ENCODE measurements at regions not wholly inside any gene's neighbourhood (a gene's known extent, or its start where the extent isn't known, plus 50 kb on each side); places are given as distances from the start of the nearest gene placed in this dataset.

- Mint-ChIP-seq H3K9me3 (no peaks in the 10 kb centered on the region), H3K4me3 (no peak overlapping the region), H3K4me1 (ENCODE audit: low read depth) (peaks cover 23% of the 10 kb centered on the region), H3K36me3 (ENCODE audit: low read depth) (no peaks in the 10 kb centered on the region), H3K27ac (no peak overlapping the region), H3K27me3 (ENCODE audit: insufficient read depth) (peaks cover 3% of the 10 kb centered on the region)
- TF ChIP-seq CTCF (IDR thresholded peaks at IDR 0.05): no peak
- DNase-seq: no peak
Observed at GRCh38 chr16:66083171-66083570, 283.3 kb upstream of the CDH5 start.

- no peak overlapping the region for H3K27ac Mint-ChIP-seq
- no peaks in the 10 kb centered on the region for H3K9me3 Mint-ChIP-seq
- no peaks in the 10 kb centered on the region for H3K36me3 Mint-ChIP-seq (ENCODE audit: low read depth)
- H3K4me1 Mint-ChIP-seq (ENCODE audit: low read depth): peaks cover 23% of the 10 kb centered on the region
- no peak overlapping the region for H3K4me3 Mint-ChIP-seq
- H3K27me3 Mint-ChIP-seq (ENCODE audit: insufficient read depth): peaks cover 3% of the 10 kb centered on the region
- no peak for TF ChIP-seq CTCF (IDR thresholded peaks at IDR 0.05)
- DNase-seq: no peak
Observed at GRCh38 chr16:66082424-66082823, 284.1 kb upstream of the CDH5 start.

GRCh38 chr16:66081775-66082366 lies 284.6 kb upstream of the CDH5 start:
- no peak for TF ChIP-seq CTCF (IDR thresholded peaks at IDR 0.05)
- peak; percentile 18 for DNase-seq
- no peak overlapping the region; the same call in 1 of the 2 replicates for H3K27ac Mint-ChIP-seq

GRCh38 chr16:66079671-66080334 lies 286.7 kb upstream of the CDH5 start:
- TF ChIP-seq CTCF (IDR thresholded peaks at IDR 0.05): no peak
- peaks cover 23% of the 10 kb centered on the region for H3K4me1 Mint-ChIP-seq (ENCODE audit: low read depth)
- peaks cover 9% of the 10 kb centered on the region for H3K27me3 Mint-ChIP-seq (ENCODE audit: insufficient read depth)
- no peak overlapping the region for H3K4me3 Mint-ChIP-seq
- H3K9me3 Mint-ChIP-seq: no peaks in the 10 kb centered on the region; the same call in 1 of the 2 replicates
- DNase-seq: no peak
- H3K36me3 Mint-ChIP-seq (ENCODE audit: low read depth): no peaks in the 10 kb centered on the region
- H3K27ac Mint-ChIP-seq: no peak overlapping the region

More at GRCh38 chr16:66081775-66082366, 284.6 kb upstream of the CDH5 start:
- Mint-ChIP-seq H3K4me1 (ENCODE audit: low read depth) (peaks cover 23% of the 10 kb centered on the region), H3K9me3 (no peaks in the 10 kb centered on the region; the same call in 1 of the 2 replicates), H3K4me3 (no peak overlapping the region), H3K27me3 (ENCODE audit: insufficient read depth) (peaks cover 6% of the 10 kb centered on the region), H3K36me3 (ENCODE audit: low read depth) (no peaks in the 10 kb centered on the region)

- no peak overlapping the region for H3K27ac Mint-ChIP-seq
Observed at GRCh38 chr16:66070140-66070917, 296.2 kb upstream of the CDH5 start.

More at GRCh38 chr16:66070140-66070917, 296.2 kb upstream of the CDH5 start:
- Mint-ChIP-seq H3K9me3 (peaks cover 7% of the 10 kb centered on the region; the same call in 1 of the 2 replicates), H3K27me3 (ENCODE audit: insufficient read depth) (peaks cover 24% of the 10 kb centered on the region; the same call in 1 of the 2 replicates), H3K4me3 (no peak overlapping the region), H3K36me3 (ENCODE audit: low read depth) (peaks cover 4% of the 10 kb centered on the region; the same call in 1 of the 2 replicates), H3K4me1 (ENCODE audit: low read depth) (no peaks in the 10 kb centered on the region)
- DNase-seq: no peak
- no peak for TF ChIP-seq CTCF (IDR thresholded peaks at IDR 0.05)
